ENCODE measurements at regions not wholly inside any gene's neighbourhood (a gene's known extent, or its start where the extent isn't known, plus 50 kb on each side); places are given as distances from the start of the nearest gene placed in this dataset.

- TF ChIP-seq KLF6 (CRISPR knock-in tag; IDR thresholded peaks at IDR 0.05; ENCODE audit: borderline replicate concordance) (no peak), CEBPZ (IDR thresholded peaks at IDR 0.05; ENCODE audit: borderline replicate concordance, low read depth, low read length) (no peak), FOS (IDR thresholded peaks at IDR 0.05; ENCODE audit: extremely low read depth, insufficient read length) (no peak)
Observed at GRCh38 chr9:29838491-29839020, 2265.3 kb upstream of the C9orf72 start.

Measured in K562 (cell line).